ENCODE measurements at regions not wholly inside any gene's neighbourhood (a gene's known extent, or its start where the extent isn't known, plus 50 kb on each side); places are given as distances from the start of the nearest gene placed in this dataset.
"Not testable (repeated sequence)": the region's sequence is repeated elsewhere in the genome, so short reads cannot be mapped to it uniquely, and the experiment has no call there.

GRCh38 chr5:158255609-158256008, 396.7 kb upstream of the CLINT1 start:
- Histone ChIP-seq H3K27me3 (ENCODE audit: control insufficient read depth, insufficient read depth, low read length) (no peaks in the 10 kb centered on the region), H3K4me3 (ENCODE audit: low read length) (no peak overlapping the region), H3K27ac (ENCODE audit: low read length) (no peak overlapping the region), H3K9me3 (ENCODE audit: control insufficient read depth, insufficient read depth, low read length) (no peaks in the 10 kb centered on the region), H3K36me3 (ENCODE audit: control insufficient read depth, insufficient read depth, low read length) (no peaks in the 10 kb centered on the region), H3K4me1 (ENCODE audit: control insufficient read depth, insufficient read depth, low read length) (no peaks in the 10 kb centered on the region)
- DNase-seq (ENCODE audit: low read depth, low spot score), result no peak
- WGBS (ENCODE audit: insufficient coverage, insufficient read length), result no CpG with 5 or more reads among the region's 1 CpG

GRCh38 chr5:158246661-158247060, 387.7 kb upstream of the CLINT1 start:
- Histone ChIP-seq H3K36me3 (ENCODE audit: control insufficient read depth, insufficient read depth, low read length) (no peaks in the 10 kb centered on the region), H3K9me3 (ENCODE audit: control insufficient read depth, insufficient read depth, low read length) (no peaks in the 10 kb centered on the region), H3K4me1 (ENCODE audit: control insufficient read depth, insufficient read depth, low read length) (no peaks in the 10 kb centered on the region), H3K27ac (ENCODE audit: low read length) (no peak overlapping the region), H3K4me3 (ENCODE audit: low read length) (no peak overlapping the region), H3K27me3 (ENCODE audit: control insufficient read depth, insufficient read depth, low read length) (no peaks in the 10 kb centered on the region)
- no CpG with 5 or more reads among the region's 6 CpGs for WGBS (ENCODE audit: insufficient coverage, insufficient read length)
- no peak for DNase-seq (ENCODE audit: low read depth, low spot score)

GRCh38 chr5:158245513-158245912, 386.6 kb upstream of the CLINT1 start:
- no peaks in the 10 kb centered on the region for H3K36me3 ChIP-seq (ENCODE audit: control insufficient read depth, insufficient read depth, low read length)
- no peaks in the 10 kb centered on the region for H3K27me3 ChIP-seq (ENCODE audit: control insufficient read depth, insufficient read depth, low read length)
- no peaks in the 10 kb centered on the region for H3K4me1 ChIP-seq (ENCODE audit: control insufficient read depth, insufficient read depth, low read length)
- no peak overlapping the region for H3K27ac ChIP-seq (ENCODE audit: low read length)
- H3K4me3 ChIP-seq (ENCODE audit: low read length), result no peak overlapping the region
- H3K9me3 ChIP-seq (ENCODE audit: control insufficient read depth, insufficient read depth, low read length), result no peaks in the 10 kb centered on the region
- no peak for DNase-seq (ENCODE audit: low read depth, low spot score)

- Histone ChIP-seq H3K4me3 (ENCODE audit: low read length) (no peak overlapping the region), H3K36me3 (ENCODE audit: control insufficient read depth, insufficient read depth, low read length) (no peaks in the 10 kb centered on the region), H3K27me3 (ENCODE audit: control insufficient read depth, insufficient read depth, low read length) (no peaks in the 10 kb centered on the region), H3K4me1 (ENCODE audit: control insufficient read depth, insufficient read depth, low read length) (no peaks in the 10 kb centered on the region), H3K9me3 (ENCODE audit: control insufficient read depth, insufficient read depth, low read length) (no peaks in the 10 kb centered on the region), H3K27ac (ENCODE audit: low read length) (no peak overlapping the region)
- WGBS (ENCODE audit: insufficient coverage, insufficient read length), result 100% methylated on average over 3 of the region's 3 CpGs
- no peak for DNase-seq (ENCODE audit: low read depth, low spot score)
These were observed 385.9 kb upstream of the CLINT1 start for GRCh38 chr5:158244882-158245281.

- H3K27ac ChIP-seq (ENCODE audit: low read length), result no peak overlapping the region
- no peak for DNase-seq (ENCODE audit: low read depth, low spot score)
- H3K9me3 ChIP-seq (ENCODE audit: control insufficient read depth, insufficient read depth, low read length), result no peaks in the 10 kb centered on the region
- no peaks in the 10 kb centered on the region for H3K4me1 ChIP-seq (ENCODE audit: control insufficient read depth, insufficient read depth, low read length)
- H3K36me3 ChIP-seq (ENCODE audit: control insufficient read depth, insufficient read depth, low read length), result no peaks in the 10 kb centered on the region
- H3K27me3 ChIP-seq (ENCODE audit: control insufficient read depth, insufficient read depth, low read length), result no peaks in the 10 kb centered on the region
- no CpG with 5 or more reads among the region's 3 CpGs for WGBS (ENCODE audit: insufficient coverage, insufficient read length)
- H3K4me3 ChIP-seq (ENCODE audit: low read length), result no peak overlapping the region
These were observed 377.8 kb upstream of the CLINT1 start for GRCh38 chr5:158236511-158237335.

GRCh38 chr5:158235159-158235547, 376.2 kb upstream of the CLINT1 start:
- H3K27ac ChIP-seq (ENCODE audit: low read length), result no peak overlapping the region
- WGBS (ENCODE audit: insufficient coverage, insufficient read length), result no CpG with 5 or more reads among the region's 4 CpGs
- DNase-seq (ENCODE audit: low read depth, low spot score), result no peak
- H3K9me3 ChIP-seq (ENCODE audit: control insufficient read depth, insufficient read depth, low read length), result no peaks in the 10 kb centered on the region
- H3K36me3 ChIP-seq (ENCODE audit: control insufficient read depth, insufficient read depth, low read length), result no peaks in the 10 kb centered on the region
- no peaks in the 10 kb centered on the region for H3K27me3 ChIP-seq (ENCODE audit: control insufficient read depth, insufficient read depth, low read length)
- no peaks in the 10 kb centered on the region for H3K4me1 ChIP-seq (ENCODE audit: control insufficient read depth, insufficient read depth, low read length)
- no peak overlapping the region for H3K4me3 ChIP-seq (ENCODE audit: low read length)

- WGBS (ENCODE audit: insufficient coverage, insufficient read length), result no CpG with 5 or more reads among the region's 11 CpGs
- Histone ChIP-seq H3K36me3 (ENCODE audit: control insufficient read depth, insufficient read depth, low read length) (no peaks in the 10 kb centered on the region), H3K27me3 (ENCODE audit: control insufficient read depth, insufficient read depth, low read length) (no peaks in the 10 kb centered on the region), H3K27ac (ENCODE audit: low read length) (no peak overlapping the region), H3K4me1 (ENCODE audit: control insufficient read depth, insufficient read depth, low read length) (no peaks in the 10 kb centered on the region), H3K4me3 (ENCODE audit: low read length) (no peak overlapping the region), H3K9me3 (ENCODE audit: control insufficient read depth, insufficient read depth, low read length) (no peaks in the 10 kb centered on the region)
- DNase-seq (ENCODE audit: low read depth, low spot score), result no peak
These were observed 375.6 kb upstream of the CLINT1 start for GRCh38 chr5:158234323-158235158.

- H3K4me3 ChIP-seq (ENCODE audit: low read length), result no peak overlapping the region
- H3K36me3 ChIP-seq (ENCODE audit: control insufficient read depth, insufficient read depth, low read length), result no peaks in the 10 kb centered on the region
- H3K9me3 ChIP-seq (ENCODE audit: control insufficient read depth, insufficient read depth, low read length), result no peaks in the 10 kb centered on the region
- WGBS (ENCODE audit: insufficient coverage, insufficient read length), result no CpG with 5 or more reads among the region's 2 CpGs
- no peaks in the 10 kb centered on the region for H3K4me1 ChIP-seq (ENCODE audit: control insufficient read depth, insufficient read depth, low read length)
- H3K27me3 ChIP-seq (ENCODE audit: control insufficient read depth, insufficient read depth, low read length), result no peaks in the 10 kb centered on the region
- DNase-seq (ENCODE audit: low read depth, low spot score), result no peak
- H3K27ac ChIP-seq (ENCODE audit: low read length), result no peak overlapping the region
These were observed 374.9 kb upstream of the CLINT1 start for GRCh38 chr5:158233735-158234322.

- H3K9me3 ChIP-seq (ENCODE audit: control insufficient read depth, insufficient read depth, low read length); H3K27ac ChIP-seq (ENCODE audit: low read length); DNase-seq (ENCODE audit: low read depth, low spot score); H3K4me1 ChIP-seq (ENCODE audit: control insufficient read depth, insufficient read depth, low read length); H3K4me3 ChIP-seq (ENCODE audit: low read length); H3K27me3 ChIP-seq (ENCODE audit: control insufficient read depth, insufficient read depth, low read length); H3K36me3 ChIP-seq (ENCODE audit: control insufficient read depth, insufficient read depth, low read length): not testable (repeated sequence)
- WGBS (ENCODE audit: insufficient coverage, insufficient read length), result no CpG with 5 or more reads among the region's 5 CpGs
These were observed 368.4 kb upstream of the CLINT1 start for GRCh38 chr5:158227314-158227713.

- DNase-seq (ENCODE audit: low read depth, low spot score), result no peak
- Histone ChIP-seq H3K9me3 (ENCODE audit: control insufficient read depth, insufficient read depth, low read length) (no peaks in the 10 kb centered on the region), H3K36me3 (ENCODE audit: control insufficient read depth, insufficient read depth, low read length) (no peaks in the 10 kb centered on the region), H3K27me3 (ENCODE audit: control insufficient read depth, insufficient read depth, low read length) (no peaks in the 10 kb centered on the region), H3K4me1 (ENCODE audit: control insufficient read depth, insufficient read depth, low read length) (no peaks in the 10 kb centered on the region), H3K27ac (ENCODE audit: low read length) (no peak overlapping the region), H3K4me3 (ENCODE audit: low read length) (no peak overlapping the region)
- WGBS (ENCODE audit: insufficient coverage, insufficient read length), result no CpG with 5 or more reads among the region's 5 CpGs
These were observed 367.6 kb upstream of the CLINT1 start for GRCh38 chr5:158226496-158226895.

Measured in iPS DF 6.9 (cell line).